ENCODE measurements at regions not wholly inside any gene's neighbourhood (a gene's known extent, or its start where the extent isn't known, plus 50 kb on each side); places are given as distances from the start of the nearest gene placed in this dataset.

GRCh38 chr2:39606585-39606984, 59.1 kb upstream of the TMEM178A start:
- no peaks in the 10 kb centered on the region for H3K4me1 ChIP-seq
- H3K4me3 ChIP-seq: no peak overlapping the region
- TF ChIP-seq POLR2AphosphoS5 (IDR thresholded peaks at IDR 0.05; ENCODE audit: insufficient read depth in 1 of 2, low read depth in 1 of 2) (no peak), CTCF (IDR thresholded peaks at IDR 0.05) (no peak)
- no peaks in the 10 kb centered on the region for H3K36me3 ChIP-seq
- intact Hi-C loops (cut with DNase I): no loop called here
- no peak for DNase-seq (ENCODE audit: extremely low spot score in 2 of 2)
- H3K27ac ChIP-seq: no peak overlapping the region
- no peaks in the 10 kb centered on the region for H3K9me3 ChIP-seq
- H3K27me3 ChIP-seq: no peaks in the 10 kb centered on the region

- Histone ChIP-seq H3K27me3 (no peaks in the 10 kb centered on the region), H3K4me1 (no peaks in the 10 kb centered on the region), H3K27ac (no peak overlapping the region), H3K9me3 (no peaks in the 10 kb centered on the region), H3K36me3 (no peaks in the 10 kb centered on the region), H3K4me3 (no peak overlapping the region)
- no peak for DNase-seq (ENCODE audit: extremely low spot score in 2 of 2)
- intact Hi-C loops (cut with DNase I): no loop called here
- no peak for TF ChIP-seq POLR2A (IDR thresholded peaks at IDR 0.05)
- TF ChIP-seq POLR2AphosphoS5 (IDR thresholded peaks at IDR 0.05; ENCODE audit: insufficient read depth in 1 of 2, low read depth in 1 of 2): no peak
- no peak for TF ChIP-seq CTCF (IDR thresholded peaks at IDR 0.05)
These were observed 58.0 kb upstream of the TMEM178A start for GRCh38 chr2:39607538-39608262.

GRCh38 chr2:39608263-39608575, 57.5 kb upstream of the TMEM178A start:
- Histone ChIP-seq H3K27me3 (no peaks in the 10 kb centered on the region), H3K9me3 (no peaks in the 10 kb centered on the region), H3K36me3 (no peaks in the 10 kb centered on the region), H3K27ac (no peak overlapping the region), H3K4me3 (no peak overlapping the region), H3K4me1 (no peaks in the 10 kb centered on the region)
- intact Hi-C loops (cut with DNase I): no loop called here
- TF ChIP-seq POLR2AphosphoS5 (IDR thresholded peaks at IDR 0.05; ENCODE audit: insufficient read depth in 1 of 2, low read depth in 1 of 2) (no peak), POLR2A (IDR thresholded peaks at IDR 0.05) (no peak), CTCF (IDR thresholded peaks at IDR 0.05) (no peak)
- DNase-seq (ENCODE audit: extremely low spot score in 2 of 2): no peak

GRCh38 chr2:39608686-39609441, 56.9 kb upstream of the TMEM178A start:
- H3K36me3 ChIP-seq: no peaks in the 10 kb centered on the region
- H3K4me1 ChIP-seq: no peaks in the 10 kb centered on the region
- no peak for DNase-seq (ENCODE audit: extremely low spot score in 2 of 2)
- H3K27ac ChIP-seq: no peak overlapping the region
- H3K27me3 ChIP-seq: no peaks in the 10 kb centered on the region
- intact Hi-C loops (cut with DNase I): no loop called here
- no peaks in the 10 kb centered on the region for H3K9me3 ChIP-seq
- no peak overlapping the region for H3K4me3 ChIP-seq
- TF ChIP-seq CTCF (IDR thresholded peaks at IDR 0.05) (no peak), POLR2A (IDR thresholded peaks at IDR 0.05) (no peak), POLR2AphosphoS5 (IDR thresholded peaks at IDR 0.05; ENCODE audit: insufficient read depth in 1 of 2, low read depth in 1 of 2) (no peak)

- Histone ChIP-seq H3K36me3 (no peaks in the 10 kb centered on the region), H3K27me3 (no peaks in the 10 kb centered on the region), H3K9me3 (no peaks in the 10 kb centered on the region), H3K4me3 (no peak overlapping the region), H3K4me1 (no peaks in the 10 kb centered on the region), H3K27ac (no peak overlapping the region)
- intact Hi-C loops (cut with DNase I): no loop called here
- TF ChIP-seq CTCF (IDR thresholded peaks at IDR 0.05) (no peak), POLR2AphosphoS5 (IDR thresholded peaks at IDR 0.05; ENCODE audit: insufficient read depth in 1 of 2, low read depth in 1 of 2) (no peak), POLR2A (IDR thresholded peaks at IDR 0.05) (no peak)
- no peak for DNase-seq (ENCODE audit: extremely low spot score in 2 of 2)
These were observed 55.8 kb upstream of the TMEM178A start for GRCh38 chr2:39609917-39610316.
